KMS-11 (cell line): ENCODE measurements at regions not wholly inside any gene's neighbourhood (a gene's known extent, or its start where the extent isn't known, plus 50 kb on each side); places are given as distances from the start of the nearest gene placed in this dataset.

Source experiments
- H2AFZ ChIP-seq: fragments of 200-600 bp; sonication (generic); 2 replicates; pipeline ENCODE4 v1.6.1; 2016; ENCODE audit warnings: antibody characterized with exemption, mixed run types, low read depth
- H3K27ac ChIP-seq: fragments of 200-600 bp; sonication (generic); 2 replicates; pipeline ENCODE4 v1.6.1; 2016; ENCODE audit warnings: mild to moderate bottlenecking, mixed run types
- H3K27me3 ChIP-seq: fragments of 200-600 bp; sonication (generic); 2 replicates; pipeline ENCODE4 v1.6.1; 2017; ENCODE audit warnings: mild to moderate bottlenecking, low read depth, mixed run types, moderate library complexity; ENCODE audit not compliant: insufficient read depth
- H3K36me3 ChIP-seq: fragments of 200-600 bp; sonication (generic); 2 replicates; pipeline ENCODE4 v1.6.1; 2017; ENCODE audit warnings: mild to moderate bottlenecking, mixed run types; ENCODE audit not compliant: insufficient read depth
- H3K4me1 ChIP-seq: fragments of 200-600 bp; sonication (generic); 2 replicates; pipeline ENCODE4 v1.6.1; 2016; ENCODE audit warnings: mild to moderate bottlenecking, low read depth, mixed run types; ENCODE audit not compliant: poor library complexity, severe bottlenecking
- H3K4me2 ChIP-seq: fragments of 200-600 bp; sonication (generic); 2 replicates; pipeline ENCODE4 v1.7.0; 2016; ENCODE audit warnings: mild to moderate bottlenecking, mixed run types
- H3K4me3 ChIP-seq: fragments of 200-600 bp; sonication (generic); IDR thresholded peaks from 2 replicates; pipeline ENCODE4 v1.6.1; 2017; ENCODE audit warnings: low read depth, low read length, mixed read lengths; ENCODE audit not compliant: insufficient read depth
- H3K79me2 ChIP-seq: fragments of 200-600 bp; sonication (generic); 2 replicates; pipeline ENCODE4 v1.6.1; 2016; ENCODE audit warnings: low read depth, mixed run types; ENCODE audit not compliant: insufficient read depth
- H3K9ac ChIP-seq: fragments of 200-600 bp; sonication (generic); 2 replicates; pipeline ENCODE4 v1.6.1; 2016; ENCODE audit warnings: mild to moderate bottlenecking, mixed run types
- H4K20me1 ChIP-seq: fragments of 200-600 bp; sonication (generic); 2 replicates; pipeline ENCODE4 v1.6.1; 2016; ENCODE audit warnings: mild to moderate bottlenecking, mixed run types; ENCODE audit not compliant: insufficient read depth
- CTCF ChIP-seq: fragments of 200-600 bp; sonication (generic); conservative IDR thresholded peaks from 2 replicates; pipeline ENCODE4 v1.6.1; 2017; ENCODE audit warnings: low read depth, mild to moderate bottlenecking, antibody characterized with exemption, low read length, moderate library complexity, mixed read lengths

GRCh38 chr6:47161176-47161687 is 119.1 kb upstream of the ADGRF1 start:
- no peak overlapping the region for H3K4me3 ChIP-seq
- no peak for TF ChIP-seq CTCF
- no peaks in the 10 kb centered on the region for H3K4me1 ChIP-seq
- no peak overlapping the region for H3K27ac ChIP-seq
- no peaks in the 10 kb centered on the region for H3K27me3 ChIP-seq
- no peaks in the 10 kb centered on the region for H4K20me1 ChIP-seq
- H3K79me2 ChIP-seq = no peaks in the 10 kb centered on the region
- no peaks in the 10 kb centered on the region for H3K36me3 ChIP-seq
- H3K4me2 ChIP-seq = no peak overlapping the region
- H2AFZ ChIP-seq = no peak overlapping the region
- no peak overlapping the region for H3K9ac ChIP-seq

GRCh38 chr6:47160702-47161101 is 118.6 kb upstream of the ADGRF1 start:
- no peaks in the 10 kb centered on the region for H3K79me2 ChIP-seq
- H4K20me1 ChIP-seq = no peaks in the 10 kb centered on the region
- no peaks in the 10 kb centered on the region for H3K36me3 ChIP-seq
- no peak overlapping the region for H3K4me3 ChIP-seq
- no peak overlapping the region for H3K9ac ChIP-seq
- no peak for TF ChIP-seq CTCF
- H3K27me3 ChIP-seq = no peaks in the 10 kb centered on the region
- H3K4me2 ChIP-seq = no peak overlapping the region
- H3K27ac ChIP-seq = no peak overlapping the region
- no peaks in the 10 kb centered on the region for H3K4me1 ChIP-seq
- no peak overlapping the region for H2AFZ ChIP-seq

- no peak overlapping the region for H3K4me2 ChIP-seq
- H3K9ac ChIP-seq = no peak overlapping the region
- H3K27ac ChIP-seq = no peak overlapping the region
- no peak overlapping the region for H2AFZ ChIP-seq
- no peak for TF ChIP-seq CTCF
- no peaks in the 10 kb centered on the region for H4K20me1 ChIP-seq
- H3K79me2 ChIP-seq = no peaks in the 10 kb centered on the region
- no peak overlapping the region for H3K4me3 ChIP-seq
- no peaks in the 10 kb centered on the region for H3K36me3 ChIP-seq
- H3K4me1 ChIP-seq = no peaks in the 10 kb centered on the region
- no peaks in the 10 kb centered on the region for H3K27me3 ChIP-seq
Observed at GRCh38 chr6:47159763-47160162, 117.6 kb upstream of the ADGRF1 start.

- no peaks in the 10 kb centered on the region for H3K4me1 ChIP-seq
- no peak overlapping the region for H2AFZ ChIP-seq
- H3K9ac ChIP-seq = no peak overlapping the region
- no peaks in the 10 kb centered on the region for H3K27me3 ChIP-seq
- H3K4me2 ChIP-seq = no peak overlapping the region
- no peaks in the 10 kb centered on the region for H4K20me1 ChIP-seq
- no peak overlapping the region for H3K27ac ChIP-seq
- H3K79me2 ChIP-seq = no peaks in the 10 kb centered on the region
- H3K4me3 ChIP-seq = no peak overlapping the region
- H3K36me3 ChIP-seq = no peaks in the 10 kb centered on the region
- no peak for TF ChIP-seq CTCF
Observed at GRCh38 chr6:47157653-47158219, 115.6 kb upstream of the ADGRF1 start.
